ENCODE measurements at regions not wholly inside any gene's neighbourhood (a gene's known extent, or its start where the extent isn't known, plus 50 kb on each side); places are given as distances from the start of the nearest gene placed in this dataset.
"Not testable (repeated sequence)": the region's sequence is repeated elsewhere in the genome, so short reads cannot be mapped to it uniquely, and the experiment has no call there.

- Histone ChIP-seq H3K27me3 (ENCODE audit: control insufficient read depth in 3 of 3, insufficient read depth in 3 of 3, low read length in 2 of 3) (no peaks in the 10 kb centered on the region), H3K9me3 (ENCODE audit: control insufficient read depth in 4 of 4, insufficient read depth in 3 of 4, low read length in 3 of 4) (no peaks in the 10 kb centered on the region), H3K27ac (ENCODE audit: low read depth in 1 of 2, low read length in 1 of 2) (no peak overlapping the region), H3K9ac (ENCODE audit: insufficient read depth in 1 of 2, low read length in 2 of 2) (no peak overlapping the region), H3K4me3 (no peak overlapping the region), H3K4me1 (ENCODE audit: control insufficient read depth in 5 of 5, insufficient read depth in 5 of 5, low read length in 5 of 5) (no peaks in the 10 kb centered on the region), H3K36me3 (ENCODE audit: control insufficient read depth in 4 of 4, insufficient read depth in 4 of 4, low read length in 4 of 4) (no peaks in the 10 kb centered on the region)
- no peak for DNase-seq
- ATAC-seq (ENCODE audit: insufficient read depth, low FRiP score): no peak
- TF ChIP-seq, protein P1, sequence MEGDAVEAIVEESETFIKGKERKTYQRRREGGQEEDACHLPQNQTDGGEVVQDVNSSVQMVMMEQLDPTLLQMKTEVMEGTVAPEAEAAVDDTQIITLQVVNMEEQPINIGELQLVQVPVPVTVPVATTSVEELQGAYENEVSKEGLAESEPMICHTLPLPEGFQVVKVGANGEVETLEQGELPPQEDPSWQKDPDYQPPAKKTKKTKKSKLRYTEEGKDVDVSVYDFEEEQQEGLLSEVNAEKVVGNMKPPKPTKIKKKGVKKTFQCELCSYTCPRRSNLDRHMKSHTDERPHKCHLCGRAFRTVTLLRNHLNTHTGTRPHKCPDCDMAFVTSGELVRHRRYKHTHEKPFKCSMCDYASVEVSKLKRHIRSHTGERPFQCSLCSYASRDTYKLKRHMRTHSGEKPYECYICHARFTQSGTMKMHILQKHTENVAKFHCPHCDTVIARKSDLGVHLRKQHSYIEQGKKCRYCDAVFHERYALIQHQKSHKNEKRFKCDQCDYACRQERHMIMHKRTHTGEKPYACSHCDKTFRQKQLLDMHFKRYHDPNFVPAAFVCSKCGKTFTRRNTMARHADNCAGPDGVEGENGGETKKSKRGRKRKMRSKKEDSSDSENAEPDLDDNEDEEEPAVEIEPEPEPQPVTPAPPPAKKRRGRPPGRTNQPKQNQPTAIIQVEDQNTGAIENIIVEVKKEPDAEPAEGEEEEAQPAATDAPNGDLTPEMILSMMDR (IDR thresholded peaks at IDR 0.05; ENCODE audit: control extremely low read depth, extremely low read depth): no peak
Observed at GRCh38 chr4:131609039-131609438, 1540.1 kb upstream of the PCDH10 start.

- not testable (repeated sequence) for H3K36me3 ChIP-seq (ENCODE audit: control insufficient read depth in 4 of 4, insufficient read depth in 4 of 4, low read length in 4 of 4); H3K4me3 ChIP-seq; H3K27ac ChIP-seq (ENCODE audit: low read depth in 1 of 2, low read length in 1 of 2); H3K4me1 ChIP-seq (ENCODE audit: control insufficient read depth in 5 of 5, insufficient read depth in 5 of 5, low read length in 5 of 5); H3K9ac ChIP-seq (ENCODE audit: insufficient read depth in 1 of 2, low read length in 2 of 2); DNase-seq; H3K27me3 ChIP-seq (ENCODE audit: control insufficient read depth in 3 of 3, insufficient read depth in 3 of 3, low read length in 2 of 3); ATAC-seq (ENCODE audit: insufficient read depth, low FRiP score); H3K9me3 ChIP-seq (ENCODE audit: control insufficient read depth in 4 of 4, insufficient read depth in 3 of 4, low read length in 3 of 4)
- WGBS, 2 donors: 72 to 83% methylated on average over 1 of the region's 1 CpG
Observed at GRCh38 chr4:131610517-131610916, 1538.6 kb upstream of the PCDH10 start.

GRCh38 chr4:131613086-131613823 lies 1535.8 kb upstream of the PCDH10 start:
- Histone ChIP-seq H3K9me3 (ENCODE audit: control insufficient read depth in 4 of 4, insufficient read depth in 3 of 4, low read length in 3 of 4) (no peaks in the 10 kb centered on the region), H3K9ac (ENCODE audit: insufficient read depth in 1 of 2, low read length in 2 of 2) (no peak overlapping the region), H3K36me3 (ENCODE audit: control insufficient read depth in 4 of 4, insufficient read depth in 4 of 4, low read length in 4 of 4) (no peaks in the 10 kb centered on the region), H3K27me3 (ENCODE audit: control insufficient read depth in 3 of 3, insufficient read depth in 3 of 3, low read length in 2 of 3) (no peaks in the 10 kb centered on the region), H3K27ac (ENCODE audit: low read depth in 1 of 2, low read length in 1 of 2) (no peak overlapping the region), H3K4me1 (ENCODE audit: control insufficient read depth in 5 of 5, insufficient read depth in 5 of 5, low read length in 5 of 5) (no peaks in the 10 kb centered on the region), H3K4me3 (no peak overlapping the region)
- ATAC-seq (ENCODE audit: insufficient read depth, low FRiP score) (no peak), DNase-seq (no peak)
- 79 to 83% methylated on average over 5 of the region's 5 CpGs for WGBS, 2 donors
- TF ChIP-seq, protein P1 (IDR thresholded peaks at IDR 0.05; ENCODE audit: control extremely low read depth, extremely low read depth): no peak

- TF ChIP-seq, protein P1 (IDR thresholded peaks at IDR 0.05; ENCODE audit: control extremely low read depth, extremely low read depth): no peak
- no peak for ATAC-seq (ENCODE audit: insufficient read depth, low FRiP score)
Observed at GRCh38 chr4:131613824-131614216, 1535.3 kb upstream of the PCDH10 start.

More at GRCh38 chr4:131613824-131614216, 1535.3 kb upstream of the PCDH10 start:
- Histone ChIP-seq H3K4me3 (no peak overlapping the region), H3K9me3 (ENCODE audit: control insufficient read depth in 4 of 4, insufficient read depth in 3 of 4, low read length in 3 of 4) (no peaks in the 10 kb centered on the region), H3K27me3 (ENCODE audit: control insufficient read depth in 3 of 3, insufficient read depth in 3 of 3, low read length in 2 of 3) (no peaks in the 10 kb centered on the region), H3K9ac (ENCODE audit: insufficient read depth in 1 of 2, low read length in 2 of 2) (no peak overlapping the region), H3K36me3 (ENCODE audit: control insufficient read depth in 4 of 4, insufficient read depth in 4 of 4, low read length in 4 of 4) (no peaks in the 10 kb centered on the region), H3K4me1 (ENCODE audit: control insufficient read depth in 5 of 5, insufficient read depth in 5 of 5, low read length in 5 of 5) (no peaks in the 10 kb centered on the region), H3K27ac (ENCODE audit: low read depth in 1 of 2, low read length in 1 of 2) (no peak overlapping the region)
- WGBS, 2 donors: 71 to 93% methylated on average over 1 of the region's 1 CpG
- no peak for DNase-seq

All from lung (tissue), 11 donors.